Retinal pigment epithelial cell (primary cell): ENCODE measurements at regions not wholly inside any gene's neighbourhood (a gene's known extent, or its start where the extent isn't known, plus 50 kb on each side); places are given as distances from the start of the nearest gene placed in this dataset.

Experiments used
- DNase-seq: peaks from one replicate; pipeline ENCODE4 v3.0.0-alpha.2; 2010; ENCODE audit warnings: low read depth
- H3K4me3 ChIP-seq: 2 replicates; pipeline ENCODE4 v1.5.1; 2011; ENCODE audit warnings: mild to moderate bottlenecking, low read length, control low read depth, moderate library complexity
- CTCF ChIP-seq: conservative IDR thresholded peaks from 2 replicates; pipeline ENCODE4 v1.5.1; 2011; ENCODE audit warnings: low read depth, low read length, control low read depth, inconsistent platforms

GRCh38 chr5:124089578-124089977 lies 577.6 kb downstream of the CSNK1G3 start:
- DNase-seq = no peak
- TF ChIP-seq CTCF = no peak
- no peak overlapping the region for H3K4me3 ChIP-seq

GRCh38 chr5:124088289-124089032 lies 576.5 kb downstream of the CSNK1G3 start:
- no peak overlapping the region for H3K4me3 ChIP-seq
- DNase-seq = no peak
- no peak for TF ChIP-seq CTCF

- no peak for TF ChIP-seq CTCF
- H3K4me3 ChIP-seq = no peak overlapping the region
These were observed 575.8 kb downstream of the CSNK1G3 start for GRCh38 chr5:124087752-124088151.

GRCh38 chr5:124080256-124080655 lies 568.3 kb downstream of the CSNK1G3 start:
- no peak for TF ChIP-seq CTCF
- H3K4me3 ChIP-seq = no peak overlapping the region
- no peak for DNase-seq

More at GRCh38 chr5:124087752-124088151, 575.8 kb downstream of the CSNK1G3 start:
- DNase-seq = no peak

- DNase-seq = no peak
- TF ChIP-seq CTCF = no peak
- H3K4me3 ChIP-seq = no peak overlapping the region
These were observed 567.1 kb downstream of the CSNK1G3 start for GRCh38 chr5:124079062-124079461.

GRCh38 chr5:124074500-124074899 lies 562.5 kb downstream of the CSNK1G3 start:
- no peak overlapping the region for H3K4me3 ChIP-seq
- no peak for DNase-seq

More at GRCh38 chr5:124074500-124074899, 562.5 kb downstream of the CSNK1G3 start:
- TF ChIP-seq CTCF = no peak
